ENCODE measurements at regions not wholly inside any gene's neighbourhood (a gene's known extent, or its start where the extent isn't known, plus 50 kb on each side); places are given as distances from the start of the nearest gene placed in this dataset.

- in situ Hi-C loops (cut with MboI; ENCODE audit: low sequenced_read_pairs, unreplicated experiment): no loop called here
- DNase-seq (ENCODE audit: low spot score): no peak
- TF ChIP-seq, protein P1, sequence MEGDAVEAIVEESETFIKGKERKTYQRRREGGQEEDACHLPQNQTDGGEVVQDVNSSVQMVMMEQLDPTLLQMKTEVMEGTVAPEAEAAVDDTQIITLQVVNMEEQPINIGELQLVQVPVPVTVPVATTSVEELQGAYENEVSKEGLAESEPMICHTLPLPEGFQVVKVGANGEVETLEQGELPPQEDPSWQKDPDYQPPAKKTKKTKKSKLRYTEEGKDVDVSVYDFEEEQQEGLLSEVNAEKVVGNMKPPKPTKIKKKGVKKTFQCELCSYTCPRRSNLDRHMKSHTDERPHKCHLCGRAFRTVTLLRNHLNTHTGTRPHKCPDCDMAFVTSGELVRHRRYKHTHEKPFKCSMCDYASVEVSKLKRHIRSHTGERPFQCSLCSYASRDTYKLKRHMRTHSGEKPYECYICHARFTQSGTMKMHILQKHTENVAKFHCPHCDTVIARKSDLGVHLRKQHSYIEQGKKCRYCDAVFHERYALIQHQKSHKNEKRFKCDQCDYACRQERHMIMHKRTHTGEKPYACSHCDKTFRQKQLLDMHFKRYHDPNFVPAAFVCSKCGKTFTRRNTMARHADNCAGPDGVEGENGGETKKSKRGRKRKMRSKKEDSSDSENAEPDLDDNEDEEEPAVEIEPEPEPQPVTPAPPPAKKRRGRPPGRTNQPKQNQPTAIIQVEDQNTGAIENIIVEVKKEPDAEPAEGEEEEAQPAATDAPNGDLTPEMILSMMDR (IDR thresholded peaks at IDR 0.05; ENCODE audit: borderline replicate concordance, control extremely low read depth, extremely low read depth, insufficient read depth, missing control alignments): no peak
Measured at GRCh38 chr14:85359505-85359904, 170.4 kb upstream of the FLRT2 start.

DNA sequence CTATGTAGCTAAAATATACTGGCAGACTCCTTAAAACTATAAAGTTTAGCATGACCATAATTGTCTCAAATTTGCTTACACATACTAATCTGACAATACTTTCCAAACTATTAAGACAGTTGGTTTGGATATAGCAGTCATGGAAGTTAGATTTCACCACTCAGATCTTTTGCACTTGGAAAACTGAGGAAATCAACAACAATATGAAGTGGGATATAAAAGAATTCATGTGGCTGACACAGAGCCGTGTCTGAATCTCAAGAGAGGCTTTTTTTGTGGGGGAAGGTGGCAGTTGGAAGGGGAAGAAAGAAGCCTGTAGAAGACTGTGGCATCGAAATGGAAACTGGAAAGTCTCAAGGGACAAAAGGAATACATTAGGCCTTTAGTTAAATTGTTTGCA, 166.6 kb upstream of the FLRT2 start:
- TF ChIP-seq, protein P1 (IDR thresholded peaks at IDR 0.05; ENCODE audit: borderline replicate concordance, control extremely low read depth, extremely low read depth, insufficient read depth, missing control alignments): no peak
- in situ Hi-C loops (cut with MboI; ENCODE audit: low sequenced_read_pairs, unreplicated experiment): no loop called here

GRCh38 chr14:85366226-85366625, 163.7 kb upstream of the FLRT2 start:
- no peak for DNase-seq (ENCODE audit: low spot score)
- TF ChIP-seq, protein P1 (IDR thresholded peaks at IDR 0.05; ENCODE audit: borderline replicate concordance, control extremely low read depth, extremely low read depth, insufficient read depth, missing control alignments): no peak
- in situ Hi-C loops (cut with MboI; ENCODE audit: low sequenced_read_pairs, unreplicated experiment): no loop called here

More for the DNA sequence above, 166.6 kb upstream of the FLRT2 start:
- no peak for DNase-seq (ENCODE audit: low spot score)

- in situ Hi-C loops (cut with MboI; ENCODE audit: low sequenced_read_pairs, unreplicated experiment): no loop called here
- DNase-seq (ENCODE audit: low spot score): no peak
- TF ChIP-seq, protein P1 (IDR thresholded peaks at IDR 0.05; ENCODE audit: borderline replicate concordance, control extremely low read depth, extremely low read depth, insufficient read depth, missing control alignments): no peak
Measured at GRCh38 chr14:85380881-85381280, 149.1 kb upstream of the FLRT2 start.

- DNase-seq (ENCODE audit: low spot score): no peak
- TF ChIP-seq, protein P1 (IDR thresholded peaks at IDR 0.05; ENCODE audit: borderline replicate concordance, control extremely low read depth, extremely low read depth, insufficient read depth, missing control alignments): no peak
- in situ Hi-C loops (cut with MboI; ENCODE audit: low sequenced_read_pairs, unreplicated experiment): no loop called here
Measured at GRCh38 chr14:85382341-85382740, 147.6 kb upstream of the FLRT2 start.

- DNase-seq (ENCODE audit: low spot score): no peak
- in situ Hi-C loops (cut with MboI; ENCODE audit: low sequenced_read_pairs, unreplicated experiment): no loop called here
- TF ChIP-seq, protein P1 (IDR thresholded peaks at IDR 0.05; ENCODE audit: borderline replicate concordance, control extremely low read depth, extremely low read depth, insufficient read depth, missing control alignments): no peak
Measured at GRCh38 chr14:85387181-85387580, 142.8 kb upstream of the FLRT2 start.

GRCh38 chr14:85390236-85390635, 139.7 kb upstream of the FLRT2 start:
- DNase-seq (ENCODE audit: low spot score): no peak
- in situ Hi-C loops (cut with MboI; ENCODE audit: low sequenced_read_pairs, unreplicated experiment): no loop called here
- TF ChIP-seq, protein P1 (IDR thresholded peaks at IDR 0.05; ENCODE audit: borderline replicate concordance, control extremely low read depth, extremely low read depth, insufficient read depth, missing control alignments): no peak

Data from GM13976 (cell line).